GM21515 (cell line): ENCODE measurements at regions not wholly inside any gene's neighbourhood (a gene's known extent, or its start where the extent isn't known, plus 50 kb on each side); places are given as distances from the start of the nearest gene placed in this dataset.
"Not testable (repeated sequence)": the region's sequence is repeated elsewhere in the genome, so short reads cannot be mapped to it uniquely, and the experiment has no call there.

Source experiments
- ATAC-seq: cut with Tn5 transposase; IDR thresholded peaks from one replicate; pipeline ENCODE4 v1.9.1; 2021; ENCODE audit not compliant: unreplicated experiment

- no peak for ATAC-seq
Measured at GRCh38 chr13:24931450-24932251, 164.3 kb upstream of the PABPC3 start.

- ATAC-seq: not testable (repeated sequence)
Measured at GRCh38 chr13:24933106-24934023, 162.6 kb upstream of the PABPC3 start.

- ATAC-seq: not testable (repeated sequence)
Measured at GRCh38 chr13:24934024-24934385, 161.9 kb upstream of the PABPC3 start.

GRCh38 chr13:24938966-24939365 lies 157.0 kb upstream of the PABPC3 start:
- no peak for ATAC-seq

- not testable (repeated sequence) for ATAC-seq
Measured at GRCh38 chr13:24941023-24941713, 154.8 kb upstream of the PABPC3 start.

GRCh38 chr13:24943136-24943535 lies 152.8 kb upstream of the PABPC3 start:
- no peak for ATAC-seq

- ATAC-seq: not testable (repeated sequence)
Measured at GRCh38 chr13:24944073-24944472, 151.9 kb upstream of the PABPC3 start.

GRCh38 chr13:24948977-24949376 lies 147.0 kb upstream of the PABPC3 start:
- ATAC-seq: not testable (repeated sequence)

GRCh38 chr13:24950611-24951010 lies 145.3 kb upstream of the PABPC3 start:
- not testable (repeated sequence) for ATAC-seq

- ATAC-seq: not testable (repeated sequence)
Measured at GRCh38 chr13:24967970-24968369, 128.0 kb upstream of the PABPC3 start.

GRCh38 chr13:24968416-24968815 lies 127.5 kb upstream of the PABPC3 start:
- ATAC-seq: not testable (repeated sequence)

- ATAC-seq: not testable (repeated sequence)
Measured at GRCh38 chr13:24973102-24973501, 122.8 kb upstream of the PABPC3 start.

GRCh38 chr13:24981181-24981803 lies 114.6 kb upstream of the PABPC3 start:
- not testable (repeated sequence) for ATAC-seq

GRCh38 chr13:24982333-24982999 lies 113.5 kb upstream of the PABPC3 start:
- ATAC-seq: no peak

GRCh38 chr13:24983094-24983493 lies 112.8 kb upstream of the PABPC3 start:
- ATAC-seq: no peak

- ATAC-seq: no peak
Measured at GRCh38 chr13:24984134-24984533, 111.8 kb upstream of the PABPC3 start.

- no peak for ATAC-seq
Measured at GRCh38 chr13:24985107-24985506, 110.8 kb upstream of the PABPC3 start.

GRCh38 chr13:24985896-24986295 lies 110.0 kb upstream of the PABPC3 start:
- no peak for ATAC-seq

GRCh38 chr13:24986826-24987225 lies 109.1 kb upstream of the PABPC3 start:
- ATAC-seq: no peak

- ATAC-seq: not testable (repeated sequence)
Measured at GRCh38 chr13:24989959-24990358, 106.0 kb upstream of the PABPC3 start.
